Sigmoid colon (tissue), 6 donors: ENCODE measurements at regions not wholly inside any gene's neighbourhood (a gene's known extent, or its start where the extent isn't known, plus 50 kb on each side); places are given as distances from the start of the nearest gene placed in this dataset.

Experiments used
- DNase-seq: peaks from one replicate; pipeline ENCODE4 v3.0.0-alpha.2; 2019
- H3K27ac ChIP-seq, 4 donors: fragments of 200-600 bp; sonication (generic); one replicate each; pipeline ENCODE4 v1.5.1; 2016 to 2019; ENCODE audit warnings: mild to moderate bottlenecking in 1 of 4
- H3K27me3 ChIP-seq, 3 donors: fragments of 200-600 bp; sonication (generic); one replicate each; pipeline ENCODE4 v1.5.1; 2019; ENCODE audit warnings: mild to moderate bottlenecking in 1 of 3
- H3K36me3 ChIP-seq, 4 donors: fragments of 200-600 bp; sonication (generic); one replicate each; pipeline ENCODE4 v1.5.1; 2016 to 2019
- H3K4me1 ChIP-seq, 4 donors: fragments of 200-600 bp; sonication (generic); one replicate each; pipeline ENCODE4 v1.5.1; 2017 to 2019
- H3K4me3 ChIP-seq, 4 donors: fragments of 200-600 bp; sonication (generic); one replicate each; pipeline ENCODE4 v1.5.1; 2017 to 2019; ENCODE audit warnings: mild to moderate bottlenecking in 2 of 4, moderate library complexity in 1 of 4
- H3K9me3 ChIP-seq, 4 donors: fragments of 200-600 bp in 3 of 4; sonication (generic) in 3 of 4; one replicate each; pipeline versions ENCODE4 v1.5.1 to v1.6.1; 2013 to 2019
- CTCF ChIP-seq, 4 experiments: fragments of 450-650 bp in 3 of 4; fragments of 200-600 bp in 1 of 4; IDR thresholded peaks; one replicate each; pipeline ENCODE4 v1.5.1; 2016 to 2019; ENCODE audit warnings: antibody characterized with exemption in 4 of 4, mild to moderate bottlenecking in 3 of 4, moderate library complexity in 2 of 4
- EP300 ChIP-seq, 4 donors: sonication (generic); formaldehyde crosslinking; IDR thresholded peaks; one replicate each; pipeline ENCODE4 v1.6.1; 2017; ENCODE audit warnings: antibody characterized with exemption in 4 of 4
- POLR2A ChIP-seq, 2 donors: fragments of 450-650 bp; IDR thresholded peaks; one replicate each; pipeline ENCODE4 v1.6.1; 2016; ENCODE audit warnings: antibody characterized with exemption in 2 of 2, mild to moderate bottlenecking in 2 of 2, moderate library complexity in 2 of 2
- POLR2AphosphoS5 ChIP-seq, 4 donors: sonication (generic); formaldehyde crosslinking; IDR thresholded peaks; one replicate each; pipeline ENCODE4 v1.6.1; 2017; ENCODE audit warnings: antibody characterized with exemption in 4 of 4
- WGBS, 2 donors: extraction: QIAGEN DNeasy Blood & Tissue Kit; methylation state at CpG; one replicate each; pipeline ENCODE4 v1.1.7; 2013; 5-methylcytosine and 5-hydroxymethylcytosine counted together
- intact Hi-C: fragments of 100-400 bp; cut with DNase I; formaldehyde crosslinking; loops from one replicate; pipeline ENCODE4 v1.15.1; 2023
- donor health status: healthy with polysubstance abuse.
- donor health status: healthy.

GRCh38 chr13:74006666-74007065 lies 127.5 kb downstream of the KLF12 start:
- intact Hi-C loops: no loop called here
- no peak overlapping the region for H3K27ac ChIP-seq
- H3K4me1 ChIP-seq: peaks cover 0 to 10% (median 4%) of the 10 kb centered on the region in 4 donors
- H3K27me3 ChIP-seq: no peaks in the 10 kb centered on the region
- no peaks in the 10 kb centered on the region for H3K36me3 ChIP-seq
- WGBS, 2 donors: 79 to 94% methylated on average over 3 of the region's 3 CpGs
- H3K4me3 ChIP-seq: no peak overlapping the region
- TF ChIP-seq EP300 (IDR thresholded peaks at IDR 0.05) (no peak), POLR2AphosphoS5 (IDR thresholded peaks at IDR 0.05) (no peak), CTCF (IDR thresholded peaks at IDR 0.05) (no peak), POLR2A (IDR thresholded peaks at IDR 0.05) (no peak)
- no peak for DNase-seq
- H3K9me3 ChIP-seq: no peaks in the 10 kb centered on the region

GRCh38 chr13:74005320-74006157 lies 128.7 kb downstream of the KLF12 start:
- Histone ChIP-seq H3K27me3 (no peaks in the 10 kb centered on the region), H3K36me3 (no peaks in the 10 kb centered on the region), H3K9me3 (no peaks in the 10 kb centered on the region), H3K27ac (no peak overlapping the region), H3K4me3 (no peak overlapping the region), H3K4me1 (peaks cover 0 to 10% (median 4%) of the 10 kb centered on the region in 4 donors)
- no peak for TF ChIP-seq CTCF (IDR thresholded peaks at IDR 0.05)
- TF ChIP-seq POLR2AphosphoS5 (IDR thresholded peaks at IDR 0.05): no peak
- no peak for TF ChIP-seq POLR2A (IDR thresholded peaks at IDR 0.05)
- TF ChIP-seq EP300 (IDR thresholded peaks at IDR 0.05): no peak
- 83 to 91% methylated on average over 6 of the region's 6 CpGs for WGBS, 2 donors
- intact Hi-C loops: no loop called here
- no peak for DNase-seq

- no peak for DNase-seq
- Histone ChIP-seq H3K36me3 (no peaks in the 10 kb centered on the region), H3K27me3 (no peaks in the 10 kb centered on the region), H3K9me3 (no peaks in the 10 kb centered on the region), H3K27ac (no peak overlapping the region), H3K4me1 (peaks cover 0 to 6% (median 1%) of the 10 kb centered on the region in 4 donors), H3K4me3 (no peak overlapping the region)
- no peak for TF ChIP-seq EP300 (IDR thresholded peaks at IDR 0.05)
- TF ChIP-seq POLR2A (IDR thresholded peaks at IDR 0.05): no peak
- no peak for TF ChIP-seq POLR2AphosphoS5 (IDR thresholded peaks at IDR 0.05)
- no peak for TF ChIP-seq CTCF (IDR thresholded peaks at IDR 0.05)
- 96 to 97% methylated on average over 2 of the region's 2 CpGs for WGBS, 2 donors
- intact Hi-C loops: no loop called here
Measured at GRCh38 chr13:74004109-74004508, 130.1 kb downstream of the KLF12 start.

GRCh38 chr13:74003374-74003773 lies 130.8 kb downstream of the KLF12 start:
- no peak overlapping the region for H3K27ac ChIP-seq
- H3K27me3 ChIP-seq: no peaks in the 10 kb centered on the region
- no peaks in the 10 kb centered on the region for H3K9me3 ChIP-seq
- H3K4me3 ChIP-seq: no peak overlapping the region
- 70 to 71% methylated on average over 1 of the region's 1 CpG for WGBS, 2 donors
- H3K36me3 ChIP-seq: no peaks in the 10 kb centered on the region
- TF ChIP-seq POLR2AphosphoS5 (IDR thresholded peaks at IDR 0.05) (no peak), POLR2A (IDR thresholded peaks at IDR 0.05) (no peak), EP300 (IDR thresholded peaks at IDR 0.05) (no peak), CTCF (IDR thresholded peaks at IDR 0.05) (no peak)
- no peak for DNase-seq
- H3K4me1 ChIP-seq: peaks cover 0 to 6% (median 3%) of the 10 kb centered on the region in 4 donors
- intact Hi-C loops: no loop called here
